Common myeloid progenitor, CD34-positive (primary cell): ENCODE measurements at regions not wholly inside any gene's neighbourhood (a gene's known extent, or its start where the extent isn't known, plus 50 kb on each side); places are given as distances from the start of the nearest gene placed in this dataset.

Experiments used
- CTCF ChIA-PET: fragments of 350-600 bp; sonication (Branson Sonifier 250); formaldehyde crosslinking; loops from one replicate; lab custom pipeline; 2021; ENCODE audit warnings: antibody characterized with exemption; lab: Charles Lee
- POLR2A ChIA-PET: fragments of 350-600 bp; sonication (Branson Sonifier 250); formaldehyde crosslinking; loops from one replicate; lab custom pipeline; 2021; ENCODE audit warnings: antibody characterized with exemption; lab: Charles Lee
- DNase-seq, 3 donors: peaks; one replicate each; pipeline versions ENCODE4 v3.0.0 to v3.0.0-alpha.2; 2013
- H3K27ac ChIP-seq, 2 experiments: 1 replicate in 1 of 2; 2 replicates in 1 of 2; pipeline ENCODE4 v1.7.0; 2013; ENCODE audit warnings: inconsistent platforms in 2 of 2, low read length in 2 of 2, mild to moderate bottlenecking in 2 of 2, low read depth in 1 of 2, moderate library complexity in 1 of 2; ENCODE audit not compliant: severe bottlenecking in 2 of 2, insufficient read depth in 1 of 2, poor library complexity in 1 of 2
- H3K27me3 ChIP-seq, 5 experiments: replicated peaks in 2 of 5; 1 replicate in 3 of 5; 2 replicates in 2 of 5; pipeline versions ENCODE4 v1.6.1 to v1.7.0; 2013; ENCODE audit warnings: low read length in 4 of 5, mild to moderate bottlenecking in 2 of 5, moderate library complexity in 2 of 5, inconsistent platforms in 1 of 5; ENCODE audit not compliant: insufficient read depth in 5 of 5, control insufficient read depth in 4 of 5
- H3K36me3 ChIP-seq, 4 experiments: 1 replicate in 2 of 4; 2 replicates in 2 of 4; pipeline versions ENCODE4 v1.6.1 to v1.7.0; 2013; ENCODE audit warnings: low read length in 3 of 4, control low read depth in 1 of 4, mild to moderate bottlenecking in 1 of 4; ENCODE audit not compliant: control insufficient read depth in 4 of 4, insufficient read depth in 4 of 4
- H3K4me1 ChIP-seq, 4 experiments: 1 replicate in 3 of 4; 2 replicates in 1 of 4; pipeline versions ENCODE4 v1.6.1 to v1.7.1; 2013; ENCODE audit warnings: low read length in 3 of 4, mild to moderate bottlenecking in 3 of 4, control low read depth in 1 of 4, inconsistent platforms in 1 of 4, moderate library complexity in 1 of 4; ENCODE audit not compliant: control insufficient read depth in 4 of 4, insufficient read depth in 4 of 4; ENCODE audit errors: control extremely low read depth in 1 of 4
- H3K4me3 ChIP-seq, 7 experiments: 1 replicate in 4 of 7; 2 replicates in 3 of 7; pipeline versions ENCODE4 v1.5.1 to v1.7.0; 2013; ENCODE audit warnings: mild to moderate bottlenecking in 7 of 7, low read length in 6 of 7, moderate library complexity in 6 of 7, inconsistent platforms in 2 of 7, low read depth in 2 of 7, control low read depth in 1 of 7; ENCODE audit not compliant: insufficient read depth in 4 of 7, control insufficient read depth in 1 of 7; ENCODE audit errors: extremely low read depth in 1 of 7
- H3K9me3 ChIP-seq, 5 experiments: 1 replicate in 4 of 5; 2 replicates in 1 of 5; pipeline versions ENCODE4 v1.6.1 to v1.7.1; 2013; ENCODE audit warnings: low read length in 4 of 5, mild to moderate bottlenecking in 2 of 5, inconsistent platforms in 1 of 5, low read depth in 1 of 5, moderate library complexity in 1 of 5; ENCODE audit not compliant: control insufficient read depth in 4 of 5, insufficient read depth in 2 of 5; ENCODE audit errors: control extremely low read depth in 1 of 5
- WGBS: methylation state at CpG from one replicate; pipeline ENCODE4 v1.1.5; 2013; ENCODE audit not compliant: insufficient coverage; 5-methylcytosine and 5-hydroxymethylcytosine counted together

DNA sequence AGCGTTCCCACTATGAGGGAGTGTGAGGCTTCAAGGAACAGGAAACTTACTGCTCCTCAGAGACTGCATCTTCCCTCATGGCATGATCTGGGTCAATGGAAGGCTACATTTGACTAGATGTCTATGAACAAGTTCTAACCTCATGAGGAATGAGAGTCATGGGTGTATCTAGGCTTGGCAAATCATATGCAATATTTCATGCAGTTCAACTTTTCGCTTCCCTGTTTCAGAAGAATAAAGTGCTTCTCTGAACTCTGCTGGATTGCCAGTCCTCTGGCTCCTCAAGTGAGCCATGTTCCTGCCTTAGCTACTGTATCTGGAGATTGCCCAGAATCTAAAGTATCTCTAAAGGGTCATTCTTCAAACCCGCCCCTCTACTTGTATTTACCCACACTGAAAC is 54.3 kb upstream of the SEMA3A start:
- Histone ChIP-seq H3K4me3 (no peak overlapping the region), H3K9me3 (peaks cover 0 to 7% (median 4%) of the 10 kb centered on the region in 5 experiments), H3K4me1 (peaks cover 1 to 27% (median 13%) of the 10 kb centered on the region in 4 experiments), H3K27me3 (no peaks in the 10 kb centered on the region), H3K27ac (no peak overlapping the region), H3K36me3 (no peaks in the 10 kb centered on the region)
- ChIA-PET CTCF (no interaction called here), POLR2A (no interaction called here)
- WGBS: 94% methylated on average over 2 of the region's 3 CpGs
- DNase-seq: no peak

DNA sequence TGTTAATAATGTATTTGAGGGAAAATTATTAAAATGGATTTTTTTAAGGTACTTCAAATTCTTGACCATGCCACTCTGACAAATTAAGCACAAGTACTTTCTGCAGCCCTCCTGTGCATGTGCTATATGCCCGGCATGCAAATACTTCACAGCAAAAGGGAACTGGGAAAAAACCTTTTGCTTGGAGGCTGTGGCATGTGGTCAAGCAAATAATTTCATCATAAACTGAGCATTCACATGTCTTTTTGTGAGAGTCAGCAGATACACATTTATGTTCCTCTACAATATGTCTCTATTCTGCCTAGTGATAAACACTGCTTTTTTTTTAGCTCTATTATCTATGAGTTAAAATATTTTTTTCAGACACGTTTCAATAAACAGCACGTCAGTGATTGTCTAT is 53.7 kb upstream of the SEMA3A start:
- no peaks in the 10 kb centered on the region for H3K27me3 ChIP-seq
- 60% methylated on average over 1 of the region's 3 CpGs for WGBS
- peak in 2 of 3 donors; percentile 40 to 45 for DNase-seq
- no peaks in the 10 kb centered on the region for H3K36me3 ChIP-seq
- H3K9me3 ChIP-seq: peaks cover 0 to 7% (median 4%) of the 10 kb centered on the region in 5 experiments
- ChIA-PET CTCF (no interaction called here), POLR2A (no interaction called here)
- peaks cover 1 to 27% (median 13%) of the 10 kb centered on the region in 4 experiments for H3K4me1 ChIP-seq
- H3K4me3 ChIP-seq: no peak overlapping the region
- H3K27ac ChIP-seq: no peak overlapping the region

DNA sequence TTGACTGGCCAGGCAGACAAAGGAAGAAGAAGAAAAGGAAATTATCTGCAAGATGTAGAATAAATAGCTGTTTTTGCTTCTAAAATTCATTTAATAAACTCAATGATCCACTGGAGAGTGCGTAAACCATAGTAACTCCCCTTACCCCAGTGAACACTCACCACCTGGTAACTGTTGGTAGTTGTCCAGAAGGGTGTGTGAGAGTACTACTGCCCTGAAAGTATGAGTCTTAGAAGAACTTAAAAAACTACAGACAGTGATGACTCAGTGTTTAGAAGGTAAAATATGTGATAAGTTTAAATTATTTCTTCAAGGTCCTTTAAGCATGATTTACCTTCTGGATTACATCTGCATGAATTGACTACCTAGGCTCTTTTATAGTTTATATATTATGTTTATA is 53.0 kb upstream of the SEMA3A start:
- Histone ChIP-seq H3K27me3 (no peaks in the 10 kb centered on the region), H3K36me3 (no peaks in the 10 kb centered on the region), H3K27ac (no peak overlapping the region), H3K4me1 (peaks cover 1 to 27% (median 13%) of the 10 kb centered on the region in 4 experiments), H3K9me3 (peaks cover 0 to 7% (median 4%) of the 10 kb centered on the region in 5 experiments), H3K4me3 (no peak overlapping the region)
- WGBS: no CpG with 5 or more reads among the region's 1 CpG
- ChIA-PET CTCF (no interaction called here), POLR2A (no interaction called here)
- DNase-seq: peak in 2 of 3 donors; percentile 44 to 61

DNA sequence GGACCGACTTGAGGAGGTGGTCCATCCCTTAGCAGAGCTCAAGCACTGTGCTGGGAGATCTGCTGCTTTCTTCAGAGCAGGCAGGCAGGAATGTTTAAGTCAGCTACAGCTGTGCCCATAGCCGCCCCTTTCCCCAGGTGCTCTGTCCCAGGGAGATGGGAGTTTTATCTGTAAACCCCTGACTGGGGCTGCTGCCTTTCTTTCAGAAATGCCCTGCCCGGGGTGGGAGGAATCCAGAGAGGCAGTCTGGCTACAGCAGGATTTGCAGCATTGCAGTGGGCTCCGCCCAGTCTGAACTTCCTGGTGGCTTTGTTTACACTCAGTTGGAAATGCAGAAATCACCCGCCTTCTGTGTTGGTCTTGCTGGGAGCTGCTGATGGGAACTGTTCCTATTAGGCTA is 51.2 kb upstream of the SEMA3A start:
- CTCF ChIA-PET: no interaction called here
- POLR2A ChIA-PET: no interaction called here
- Histone ChIP-seq H3K4me3 (no peak overlapping the region), H3K27ac (no peak overlapping the region), H3K27me3 (no peaks in the 10 kb centered on the region), H3K36me3 (no peaks in the 10 kb centered on the region), H3K4me1 (peaks cover 1 to 27% (median 13%) of the 10 kb centered on the region in 4 experiments), H3K9me3 (peaks cover 0 to 7% (median 4%) of the 10 kb centered on the region in 5 experiments)
- no peak for DNase-seq
- 86% methylated on average over 3 of the region's 5 CpGs for WGBS
